Type B pancreatic cell (in vitro differentiated cells): ENCODE measurements at regions not wholly inside any gene's neighbourhood (a gene's known extent, or its start where the extent isn't known, plus 50 kb on each side); places are given as distances from the start of the nearest gene placed in this dataset.

Source experiments
- DNase-seq: peaks from one replicate; pipeline ENCODE4 v3.0.0; 2021; ENCODE audit warnings: mixed read lengths; ENCODE audit not compliant: unreplicated experiment; ENCODE audit errors: extremely low spot score
- H3K27ac Mint-ChIP-seq: 2 replicates; pipeline ENCODE4 v1.8.0; 2021; ENCODE audit warnings: mild to moderate bottlenecking, mixed read lengths
- H3K27me3 Mint-ChIP-seq: 2 replicates; pipeline ENCODE4 v1.8.0; 2021; ENCODE audit warnings: mixed read lengths
- H3K36me3 Mint-ChIP-seq: 2 replicates; pipeline ENCODE4 v1.8.0; 2021; ENCODE audit warnings: mixed read lengths
- H3K4me1 Mint-ChIP-seq: one replicate; pipeline ENCODE4 v1.8.0; 2021; ENCODE audit warnings: mixed read lengths; ENCODE audit not compliant: unreplicated experiment
- H3K4me3 Mint-ChIP-seq: 2 replicates; pipeline ENCODE4 v1.8.0; 2021; ENCODE audit warnings: mild to moderate bottlenecking, mixed read lengths
- H3K9me3 Mint-ChIP-seq: 2 replicates; pipeline ENCODE4 v1.8.0; 2021; ENCODE audit warnings: mixed read lengths
- TF ChIP-seq, protein P1 (sequence below): fragments of 200-600 bp; sonication (generic); conservative IDR thresholded peaks from 2 replicates; pipeline ENCODE4 v1.5.0; 2021; ENCODE audit warnings: antibody characterized with exemption, mild to moderate bottlenecking

DNA sequence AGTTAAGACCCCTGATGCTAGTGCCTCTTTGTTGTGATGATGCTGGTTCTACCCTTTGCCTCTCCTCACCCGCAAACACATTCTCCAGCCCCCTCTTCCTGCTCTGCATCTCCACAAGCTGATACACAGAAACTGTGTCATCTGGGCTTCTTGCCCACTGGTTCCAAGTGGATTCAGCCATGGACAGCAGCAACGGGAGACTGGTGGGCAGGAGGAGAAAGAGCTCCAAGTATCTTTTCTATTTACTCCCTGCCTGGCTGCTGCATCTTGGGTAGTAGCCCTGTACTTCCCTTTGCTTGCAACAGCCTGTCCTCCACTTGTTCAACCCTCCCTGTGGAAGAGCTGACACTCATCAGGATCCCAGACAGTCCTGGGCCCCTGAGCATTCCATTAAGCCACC lies 655.1 kb upstream of the RAB6C start:
- no peak overlapping the region for H3K27ac Mint-ChIP-seq
- peaks cover 5% of the 10 kb centered on the region for H3K9me3 Mint-ChIP-seq
- H3K36me3 Mint-ChIP-seq, result no peaks in the 10 kb centered on the region

DNA sequence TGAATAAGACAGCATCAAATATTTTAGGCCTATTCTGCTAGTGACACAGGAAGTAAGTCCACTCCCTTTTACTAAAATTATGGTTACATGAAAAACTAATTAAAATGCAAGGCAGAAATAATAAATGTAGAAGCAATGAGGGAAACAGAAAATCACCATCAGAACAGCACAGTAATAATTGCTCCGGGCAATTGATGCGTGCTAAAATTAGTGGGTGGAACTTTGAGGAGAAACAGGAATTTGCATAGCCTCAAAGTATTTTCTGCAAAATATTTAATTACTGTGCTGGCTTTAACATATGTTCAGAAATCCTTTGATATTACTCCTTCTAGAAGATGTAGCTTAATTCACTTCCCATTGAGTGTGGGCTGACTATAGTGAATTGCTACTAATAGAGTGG lies 654.3 kb upstream of the RAB6C start:
- Mint-ChIP-seq H3K27me3 (peaks cover 4% of the 10 kb centered on the region), H3K36me3 (no peaks in the 10 kb centered on the region), H3K4me3 (no peak overlapping the region), H3K9me3 (peaks cover 6% of the 10 kb centered on the region), H3K4me1 (no peaks in the 10 kb centered on the region), H3K27ac (no peak overlapping the region)
- DNase-seq, result no peak
- TF ChIP-seq, protein P1, sequence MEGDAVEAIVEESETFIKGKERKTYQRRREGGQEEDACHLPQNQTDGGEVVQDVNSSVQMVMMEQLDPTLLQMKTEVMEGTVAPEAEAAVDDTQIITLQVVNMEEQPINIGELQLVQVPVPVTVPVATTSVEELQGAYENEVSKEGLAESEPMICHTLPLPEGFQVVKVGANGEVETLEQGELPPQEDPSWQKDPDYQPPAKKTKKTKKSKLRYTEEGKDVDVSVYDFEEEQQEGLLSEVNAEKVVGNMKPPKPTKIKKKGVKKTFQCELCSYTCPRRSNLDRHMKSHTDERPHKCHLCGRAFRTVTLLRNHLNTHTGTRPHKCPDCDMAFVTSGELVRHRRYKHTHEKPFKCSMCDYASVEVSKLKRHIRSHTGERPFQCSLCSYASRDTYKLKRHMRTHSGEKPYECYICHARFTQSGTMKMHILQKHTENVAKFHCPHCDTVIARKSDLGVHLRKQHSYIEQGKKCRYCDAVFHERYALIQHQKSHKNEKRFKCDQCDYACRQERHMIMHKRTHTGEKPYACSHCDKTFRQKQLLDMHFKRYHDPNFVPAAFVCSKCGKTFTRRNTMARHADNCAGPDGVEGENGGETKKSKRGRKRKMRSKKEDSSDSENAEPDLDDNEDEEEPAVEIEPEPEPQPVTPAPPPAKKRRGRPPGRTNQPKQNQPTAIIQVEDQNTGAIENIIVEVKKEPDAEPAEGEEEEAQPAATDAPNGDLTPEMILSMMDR, result no peak

More for the DNA sequence above, 655.1 kb upstream of the RAB6C start:
- H3K4me1 Mint-ChIP-seq, result no peaks in the 10 kb centered on the region
- peaks cover 4% of the 10 kb centered on the region for H3K27me3 Mint-ChIP-seq
- TF ChIP-seq, protein P1, result no peak
- no peak overlapping the region for H3K4me3 Mint-ChIP-seq
- no peak for DNase-seq

DNA sequence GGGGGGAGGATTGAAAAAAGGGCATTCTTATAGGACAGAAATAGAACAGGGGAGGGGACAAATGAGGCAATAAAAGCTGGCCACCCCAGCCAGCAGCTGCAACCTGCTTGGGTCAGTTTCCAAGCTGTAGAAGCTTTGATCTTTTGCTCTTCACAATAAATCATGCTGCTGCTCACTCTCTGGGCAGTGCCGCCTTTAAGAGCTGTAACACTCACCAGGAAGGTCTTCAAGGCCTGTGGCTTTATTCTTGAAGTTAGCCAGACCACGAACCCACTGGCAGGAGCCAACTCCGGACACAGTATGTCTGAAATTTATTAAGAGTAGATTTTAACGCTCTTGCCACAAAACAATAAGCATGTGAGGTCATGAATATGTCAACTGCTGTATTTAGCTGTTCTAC lies 649.9 kb upstream of the RAB6C start:
- TF ChIP-seq, protein P1, result no peak
- Mint-ChIP-seq H3K9me3 (peaks cover 11% of the 10 kb centered on the region), H3K36me3 (no peaks in the 10 kb centered on the region), H3K4me3 (no peak overlapping the region), H3K4me1 (no peaks in the 10 kb centered on the region), H3K27me3 (no peaks in the 10 kb centered on the region), H3K27ac (no peak overlapping the region)
- DNase-seq, result no peak

DNA sequence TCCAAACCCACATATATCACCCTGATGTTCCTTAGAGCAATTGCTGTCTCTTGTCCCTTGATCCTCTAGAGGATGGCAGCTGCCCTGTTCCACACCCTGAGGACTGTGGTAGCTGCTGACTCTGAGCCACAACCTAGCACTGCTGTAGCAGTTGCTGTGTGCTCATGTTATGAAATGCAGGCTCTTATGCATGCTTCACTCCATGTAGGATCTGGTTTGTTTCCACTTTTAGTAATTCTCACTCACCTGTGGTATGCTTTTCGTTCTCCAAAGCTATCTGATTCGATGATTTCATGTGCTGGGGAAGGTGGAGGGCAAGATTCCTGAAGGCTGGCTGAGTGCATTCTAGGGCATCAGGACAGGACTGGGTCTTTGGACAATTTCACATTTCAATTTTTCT lies 649.0 kb upstream of the RAB6C start:
- no peak overlapping the region for H3K4me3 Mint-ChIP-seq
- TF ChIP-seq, protein P1, result no peak
- H3K9me3 Mint-ChIP-seq, result peaks cover 11% of the 10 kb centered on the region
- no peak overlapping the region for H3K27ac Mint-ChIP-seq
- H3K36me3 Mint-ChIP-seq, result no peaks in the 10 kb centered on the region
- no peak for DNase-seq
- H3K4me1 Mint-ChIP-seq, result no peaks in the 10 kb centered on the region
- no peaks in the 10 kb centered on the region for H3K27me3 Mint-ChIP-seq

DNA sequence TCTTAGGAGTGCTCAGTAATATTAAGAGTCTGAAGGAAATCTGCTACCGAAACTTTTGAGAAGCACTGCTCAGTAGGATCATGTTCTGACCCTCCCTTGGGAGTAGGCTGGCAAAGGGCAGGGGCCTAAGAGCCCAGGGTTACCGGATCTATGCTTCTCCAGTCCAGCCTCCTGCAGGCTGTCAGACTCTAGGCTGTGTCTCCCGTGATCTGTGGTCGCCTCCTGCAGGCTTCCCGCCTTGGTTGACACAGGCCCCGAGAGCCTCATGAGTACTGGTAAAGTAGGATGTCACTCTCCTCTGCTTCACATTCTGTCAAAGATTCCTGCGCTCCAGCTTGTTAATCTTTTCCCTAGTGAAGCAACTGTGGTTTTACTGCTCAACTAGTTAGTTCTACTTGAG lies 647.8 kb upstream of the RAB6C start:
- Mint-ChIP-seq H3K9me3 (peaks cover 15% of the 10 kb centered on the region), H3K4me1 (no peaks in the 10 kb centered on the region), H3K4me3 (no peak overlapping the region), H3K27ac (no peak overlapping the region), H3K36me3 (no peaks in the 10 kb centered on the region), H3K27me3 (no peaks in the 10 kb centered on the region)
- TF ChIP-seq, protein P1, result no peak
- no peak for DNase-seq

DNA sequence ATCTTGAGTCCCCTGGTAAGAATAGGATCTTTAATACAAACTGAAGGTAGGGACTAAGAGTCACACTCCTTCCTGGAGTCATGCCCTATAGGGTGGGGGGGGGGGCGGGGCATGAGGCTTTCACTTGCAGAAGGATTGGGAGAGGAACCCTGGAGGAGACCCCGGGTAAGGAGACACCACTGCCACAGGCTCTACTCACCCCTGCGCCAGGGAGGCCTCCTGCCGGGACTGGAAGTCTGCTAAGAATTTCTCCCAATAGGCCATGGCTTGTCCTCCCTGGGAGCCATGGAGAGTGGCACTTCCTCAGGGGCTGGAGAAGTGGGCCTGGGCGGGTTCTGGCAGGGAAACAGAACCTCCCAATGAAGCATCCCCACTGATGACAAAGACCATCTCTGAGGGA lies 645.3 kb upstream of the RAB6C start:
- Mint-ChIP-seq H3K9me3 (peaks cover 12% of the 10 kb centered on the region), H3K27ac (no peak overlapping the region), H3K4me3 (no peak overlapping the region), H3K36me3 (no peaks in the 10 kb centered on the region), H3K27me3 (no peaks in the 10 kb centered on the region), H3K4me1 (no peaks in the 10 kb centered on the region)
- no peak for DNase-seq
- TF ChIP-seq, protein P1, result no peak
